ENCODE measurements at regions not wholly inside any gene's neighbourhood (a gene's known extent, or its start where the extent isn't known, plus 50 kb on each side); places are given as distances from the start of the nearest gene placed in this dataset.
"Not testable (repeated sequence)": the region's sequence is repeated elsewhere in the genome, so short reads cannot be mapped to it uniquely, and the experiment has no call there.

DNA sequence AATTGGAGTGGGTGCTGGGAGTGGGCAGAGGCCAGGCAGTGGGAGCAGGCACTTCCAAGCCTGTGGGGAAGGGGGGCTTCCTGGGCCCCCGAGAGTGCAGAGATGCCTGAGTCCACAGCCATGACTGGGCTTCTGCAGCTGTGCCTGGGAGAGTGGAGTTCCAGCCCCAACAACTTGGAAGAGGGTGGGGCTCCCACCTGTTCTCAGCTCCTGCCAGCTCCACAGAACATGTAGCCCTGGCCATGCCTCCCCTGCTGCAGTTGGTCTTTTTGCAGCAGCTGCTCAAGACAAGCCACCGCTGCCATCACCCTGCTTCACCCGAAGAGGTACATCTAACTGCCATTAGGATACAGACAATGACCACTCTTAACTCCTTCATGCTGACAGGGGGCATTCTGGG lies 1092.3 kb downstream of the KHDRBS2 start:
- no peaks in the 10 kb centered on the region for H3K27me3 ChIP-seq
- intact Hi-C loops (cut with DNase I), result no loop called here
- TF ChIP-seq POLR2A (IDR thresholded peaks at IDR 0.05), result no peak
- TF ChIP-seq, protein P1, sequence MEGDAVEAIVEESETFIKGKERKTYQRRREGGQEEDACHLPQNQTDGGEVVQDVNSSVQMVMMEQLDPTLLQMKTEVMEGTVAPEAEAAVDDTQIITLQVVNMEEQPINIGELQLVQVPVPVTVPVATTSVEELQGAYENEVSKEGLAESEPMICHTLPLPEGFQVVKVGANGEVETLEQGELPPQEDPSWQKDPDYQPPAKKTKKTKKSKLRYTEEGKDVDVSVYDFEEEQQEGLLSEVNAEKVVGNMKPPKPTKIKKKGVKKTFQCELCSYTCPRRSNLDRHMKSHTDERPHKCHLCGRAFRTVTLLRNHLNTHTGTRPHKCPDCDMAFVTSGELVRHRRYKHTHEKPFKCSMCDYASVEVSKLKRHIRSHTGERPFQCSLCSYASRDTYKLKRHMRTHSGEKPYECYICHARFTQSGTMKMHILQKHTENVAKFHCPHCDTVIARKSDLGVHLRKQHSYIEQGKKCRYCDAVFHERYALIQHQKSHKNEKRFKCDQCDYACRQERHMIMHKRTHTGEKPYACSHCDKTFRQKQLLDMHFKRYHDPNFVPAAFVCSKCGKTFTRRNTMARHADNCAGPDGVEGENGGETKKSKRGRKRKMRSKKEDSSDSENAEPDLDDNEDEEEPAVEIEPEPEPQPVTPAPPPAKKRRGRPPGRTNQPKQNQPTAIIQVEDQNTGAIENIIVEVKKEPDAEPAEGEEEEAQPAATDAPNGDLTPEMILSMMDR (IDR thresholded peaks at IDR 0.05), result no peak
- whole genome bisulfite sequencing, 4 donors, result 59 to 82% (median 75%) methylated on average over 3 of the region's 3 CpGs
- ATAC-seq (no peak), DNase-seq (no peak)
- peaks cover 0 to 29% (median 0%) of the 10 kb centered on the region in 12 donors for H3K9me3 ChIP-seq
- no peaks in the 10 kb centered on the region for H3K4me1 ChIP-seq
- H3K4me3 ChIP-seq, result no peak overlapping the region
- H3K27ac ChIP-seq, result no peak overlapping the region
- H3K36me3 ChIP-seq, result no peaks in the 10 kb centered on the region

DNA sequence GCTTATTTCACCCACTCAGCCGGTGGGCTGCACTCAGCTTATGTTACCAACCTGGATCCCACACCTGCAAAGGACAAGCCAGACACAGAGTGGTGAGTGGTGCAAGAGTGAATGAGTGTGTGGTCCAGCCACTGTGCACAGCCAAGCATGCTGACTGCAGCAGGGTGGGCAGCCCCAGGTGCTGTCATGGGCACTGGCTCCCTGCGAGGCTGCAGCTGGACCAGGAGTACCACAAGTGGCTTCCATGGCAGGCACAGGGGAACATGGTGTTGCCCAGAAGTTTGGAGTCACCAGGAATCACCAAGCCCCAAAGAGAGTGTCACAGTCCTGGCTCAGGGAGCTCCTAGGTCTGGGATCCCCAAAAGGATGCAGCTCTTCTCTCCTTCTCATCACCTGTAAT lies 1093.4 kb downstream of the KHDRBS2 start:
- Histone ChIP-seq H3K27ac (no peak overlapping the region), H3K4me1 (no peaks in the 10 kb centered on the region), H3K4me3 (no peak overlapping the region), H3K36me3 (no peaks in the 10 kb centered on the region), H3K9me3 (peaks cover 0 to 26% (median 0%) of the 10 kb centered on the region in 12 donors), H3K27me3 (no peaks in the 10 kb centered on the region)
- TF ChIP-seq, protein P1 (IDR thresholded peaks at IDR 0.05), result no peak
- no peak for TF ChIP-seq POLR2A (IDR thresholded peaks at IDR 0.05)
- intact Hi-C loops (cut with DNase I), result no loop called here
- 8 to 20% (median 15%) methylated on average over 2 of the region's 2 CpGs for WGBS, 4 donors
- ATAC-seq (no peak), DNase-seq (no peak)

DNA sequence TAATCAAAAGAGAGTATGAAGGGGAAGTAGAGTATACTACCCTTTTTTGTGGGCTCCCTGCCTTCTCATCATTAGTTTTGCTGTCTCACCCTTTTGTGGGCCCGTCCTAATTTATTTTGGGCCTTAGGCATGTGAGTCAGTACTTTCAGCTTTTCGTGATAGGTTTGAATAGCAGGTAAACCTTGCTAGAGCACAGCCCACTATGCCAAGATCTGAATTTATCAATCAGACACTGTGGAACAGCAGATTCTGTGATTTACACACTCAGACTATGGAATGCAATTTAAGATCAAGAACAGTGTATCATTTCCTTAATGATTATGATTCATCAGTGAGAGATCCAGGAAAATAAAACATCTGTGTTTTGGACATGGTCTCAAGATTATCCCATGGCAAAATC lies 1117.1 kb downstream of the KHDRBS2 start:
- peaks cover 0 to 10% (median 0%) of the 10 kb centered on the region in 12 donors for H3K9me3 ChIP-seq
- no peak for TF ChIP-seq POLR2A (IDR thresholded peaks at IDR 0.05)
- TF ChIP-seq, protein P1 (IDR thresholded peaks at IDR 0.05), result no peak
- intact Hi-C loops (cut with DNase I), result no loop called here

DNA sequence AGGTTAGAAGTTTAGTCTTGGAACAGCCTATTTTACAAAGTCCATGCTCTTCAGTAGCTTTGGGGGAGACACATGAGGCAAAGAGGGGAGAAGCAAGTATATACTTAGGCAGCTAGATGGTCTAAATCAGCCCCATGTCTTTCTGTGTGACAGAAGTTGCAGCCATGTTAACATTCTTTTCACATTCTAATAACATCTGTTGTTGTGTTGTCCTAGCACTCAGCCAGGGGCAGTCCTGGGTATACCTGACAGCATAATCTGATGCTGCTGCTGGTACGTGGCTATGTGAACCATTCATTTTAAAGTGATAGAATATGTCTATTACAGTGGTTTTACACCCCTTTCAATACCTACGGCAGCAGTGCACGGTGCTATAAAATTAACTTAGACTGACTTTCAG lies 1137.0 kb downstream of the KHDRBS2 start:
- 62 to 76% (median 72%) methylated on average over 2 to 3 of the region's 3 CpGs for WGBS, 4 donors
- H3K27me3 ChIP-seq; H3K36me3 ChIP-seq; intact Hi-C loops (cut with DNase I); H3K4me1 ChIP-seq; H3K4me3 ChIP-seq; ATAC-seq; DNase-seq; H3K27ac ChIP-seq; H3K9me3 ChIP-seq: not testable (repeated sequence)

More for the DNA sequence above, 1117.1 kb downstream of the KHDRBS2 start:
- WGBS, 4 donors, result 70 to 76% (median 73%) methylated on average over 2 of the region's 2 CpGs
- ATAC-seq, result no peak
- H3K36me3 ChIP-seq, result no peaks in the 10 kb centered on the region
- no peak for DNase-seq
- no peak overlapping the region for H3K27ac ChIP-seq
- no peak overlapping the region for H3K4me3 ChIP-seq
- no peaks in the 10 kb centered on the region for H3K4me1 ChIP-seq
- H3K27me3 ChIP-seq, result no peaks in the 10 kb centered on the region

DNA sequence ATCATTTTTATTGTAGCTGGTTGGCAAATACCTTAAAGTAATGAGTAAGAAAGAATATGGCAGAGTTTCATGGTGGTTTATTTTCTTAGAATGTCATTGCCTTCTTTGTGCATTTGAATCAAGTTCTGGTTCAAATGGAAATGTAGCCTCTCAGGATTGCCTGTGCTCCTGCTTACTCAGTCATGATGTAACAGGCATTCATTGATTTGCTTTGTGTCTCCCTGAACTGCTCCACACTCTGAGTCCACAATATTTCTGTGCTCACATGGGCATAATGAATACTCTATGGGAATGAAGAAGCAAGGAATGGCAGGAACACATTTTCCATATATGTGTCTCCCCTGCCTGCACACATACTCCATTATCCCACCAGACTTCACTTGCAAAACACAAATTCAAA lies 1143.8 kb downstream of the KHDRBS2 start:
- H3K4me1 ChIP-seq; H3K9me3 ChIP-seq; H3K27me3 ChIP-seq; intact Hi-C loops (cut with DNase I); H3K4me3 ChIP-seq; H3K27ac ChIP-seq; H3K36me3 ChIP-seq; ATAC-seq; DNase-seq: not testable (repeated sequence)

All from heart left ventricle (tissue), 16 donors.